ENCODE measurements at regions not wholly inside any gene's neighbourhood (a gene's known extent, or its start where the extent isn't known, plus 50 kb on each side); places are given as distances from the start of the nearest gene placed in this dataset.

DNA sequence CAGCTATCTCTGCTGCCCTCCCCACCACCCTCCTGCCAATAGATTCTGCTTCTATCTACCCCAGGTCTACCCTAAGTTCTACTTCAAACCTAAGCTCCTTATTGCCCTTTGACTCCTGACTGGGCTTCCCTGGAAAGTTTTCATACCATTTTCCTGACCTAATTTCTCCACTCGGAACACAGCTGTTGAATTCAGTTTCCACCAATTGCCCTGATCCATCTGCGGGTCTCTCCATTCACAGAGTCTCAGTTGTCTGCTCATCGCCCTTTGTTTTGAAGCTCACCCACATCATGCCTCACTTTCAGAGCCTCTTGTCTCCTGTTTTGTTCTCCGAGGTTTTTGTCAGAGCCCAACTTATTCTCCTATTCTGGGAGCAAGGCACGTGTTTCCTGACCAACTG, 56.8 kb upstream of the ABI3BP start:
- Histone ChIP-seq H3K27me3 (ENCODE audit: control insufficient read depth, insufficient read depth, low read length) (no peaks in the 10 kb centered on the region), H3K9me3 (ENCODE audit: control insufficient read depth, insufficient read depth, low read length) (no peaks in the 10 kb centered on the region), H3K4me3 (ENCODE audit: low read depth, low read length) (no peak overlapping the region), H3K27ac (ENCODE audit: low read depth, low read length) (no peak overlapping the region)
- ChIA-PET POLR2A (no interaction called here), CTCF (no interaction called here)
- DNase-seq (ENCODE audit: low read depth, low spot score), result no peak
- TF ChIP-seq CTCF (IDR thresholded peaks at IDR 0.05; ENCODE audit: low read depth, low read length), result no peak

- no peak for TF ChIP-seq CTCF (IDR thresholded peaks at IDR 0.05; ENCODE audit: low read depth, low read length)
- CTCF ChIA-PET, result no interaction called here
- H3K27ac ChIP-seq (ENCODE audit: low read depth, low read length), result no peak overlapping the region
- no peaks in the 10 kb centered on the region for H3K9me3 ChIP-seq (ENCODE audit: control insufficient read depth, insufficient read depth, low read length)
- no peak for DNase-seq (ENCODE audit: low read depth, low spot score)
- no peaks in the 10 kb centered on the region for H3K27me3 ChIP-seq (ENCODE audit: control insufficient read depth, insufficient read depth, low read length)
- POLR2A ChIA-PET, result no interaction called here
- H3K4me3 ChIP-seq (ENCODE audit: low read depth, low read length), result no peak overlapping the region
Observed at GRCh38 chr3:101049532-101049931, 56.3 kb upstream of the ABI3BP start.

- no peaks in the 10 kb centered on the region for H3K9me3 ChIP-seq (ENCODE audit: control insufficient read depth, insufficient read depth, low read length)
- H3K27ac ChIP-seq (ENCODE audit: low read depth, low read length), result no peak overlapping the region
- no peak for TF ChIP-seq CTCF (IDR thresholded peaks at IDR 0.05; ENCODE audit: low read depth, low read length)
- CTCF ChIA-PET, result no interaction called here
- no peaks in the 10 kb centered on the region for H3K27me3 ChIP-seq (ENCODE audit: control insufficient read depth, insufficient read depth, low read length)
- no peak overlapping the region for H3K4me3 ChIP-seq (ENCODE audit: low read depth, low read length)
- DNase-seq (ENCODE audit: low read depth, low spot score), result no peak
- POLR2A ChIA-PET, result no interaction called here
Observed at GRCh38 chr3:101043687-101044078, 50.5 kb upstream of the ABI3BP start.

DNA sequence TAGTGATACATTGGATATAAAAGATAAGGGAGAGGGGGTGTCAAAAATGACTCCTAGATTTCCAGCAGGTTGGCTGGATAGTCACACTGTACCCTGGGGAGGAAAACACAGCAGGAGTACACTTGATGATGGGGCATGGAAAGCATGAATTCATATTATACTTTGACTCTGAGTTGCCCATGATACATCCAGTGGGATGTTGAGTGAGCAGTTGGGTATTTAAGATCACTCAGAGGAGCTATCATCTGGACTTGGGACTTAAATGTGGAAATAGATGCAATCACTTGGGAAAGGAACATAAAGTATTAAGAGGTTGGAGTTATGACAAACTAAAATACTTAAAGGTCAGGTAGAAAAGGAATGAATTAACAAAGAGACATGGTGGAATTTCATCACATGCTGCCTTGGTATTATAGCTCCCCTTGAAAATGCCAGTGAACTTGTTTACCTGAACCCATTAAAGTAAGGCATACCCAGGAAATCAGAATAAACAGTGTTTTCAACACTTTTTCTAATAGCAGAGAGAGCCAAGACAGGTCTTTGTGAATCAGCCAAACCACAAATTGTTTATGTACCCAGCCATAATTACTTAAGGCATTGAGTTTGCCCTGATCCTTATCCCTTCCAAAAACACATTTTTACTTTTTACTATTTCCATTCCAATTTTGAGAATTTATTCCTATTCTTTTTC, 49.9 kb upstream of the ABI3BP start:
- no peak for DNase-seq (ENCODE audit: low read depth, low spot score)
- no peak overlapping the region for H3K27ac ChIP-seq (ENCODE audit: low read depth, low read length)
- no peak for TF ChIP-seq CTCF (IDR thresholded peaks at IDR 0.05; ENCODE audit: low read depth, low read length)
- H3K4me3 ChIP-seq (ENCODE audit: low read depth, low read length), result no peak overlapping the region
- POLR2A ChIA-PET, result interaction anchor here (0.8 kb wide), 1 partner anchor 22 kb away, joined by 3 read pairs; no protein-coding TSS in a partner anchor
- H3K9me3 ChIP-seq (ENCODE audit: control insufficient read depth, insufficient read depth, low read length), result no peaks in the 10 kb centered on the region
- CTCF ChIA-PET, result interaction anchor here (1.1 kb wide), 1 partner anchor 27 kb away, joined by 3 read pairs; no protein-coding TSS in a partner anchor
- H3K27me3 ChIP-seq (ENCODE audit: control insufficient read depth, insufficient read depth, low read length), result no peaks in the 10 kb centered on the region
